GM12891 (cell line): ENCODE measurements at regions not wholly inside any gene's neighbourhood (a gene's known extent, or its start where the extent isn't known, plus 50 kb on each side); places are given as distances from the start of the nearest gene placed in this dataset.

ENCODE experiments used
- DNase-seq: peaks from one replicate; pipeline ENCODE4 v3.0.0; 2011; ENCODE audit warnings: low spot score; ENCODE audit not compliant: insufficient read length
- FAIRE-seq: peaks from 2 replicates; lab custom pipeline; 2011; peaks lifted over from hg19 to GRCh38; lab: Jason Lieb, UNC
- PAX5 ChIP-seq: IDR thresholded peaks from 2 replicates; pipeline ENCODE4 v1.6.1; 2011; ENCODE audit warnings: low read length, moderate library complexity, mild to moderate bottlenecking; ENCODE audit not compliant: insufficient read depth, severe bottlenecking
- POLR2A ChIP-seq: IDR thresholded peaks from 2 replicates; pipeline ENCODE4 v1.6.1; 2011; ENCODE audit warnings: low read depth, low read length, control low read depth
- POLR2AphosphoS5 ChIP-seq: IDR thresholded peaks from 2 replicates; pipeline ENCODE4 v1.6.1; 2011; ENCODE audit warnings: low read depth, low read length, control low read depth
- POU2F2 ChIP-seq: IDR thresholded peaks from 2 replicates; pipeline ENCODE4 v1.6.1; 2011; ENCODE audit warnings: low read depth, mild to moderate bottlenecking, control low read depth, low read length, moderate library complexity
- SPI1 ChIP-seq: IDR thresholded peaks from 2 replicates; pipeline ENCODE4 v1.6.1; 2011; ENCODE audit warnings: low read depth, low read length, control low read depth
- TAF1 ChIP-seq: IDR thresholded peaks from 2 replicates; pipeline ENCODE4 v1.6.1; 2011; ENCODE audit warnings: low read depth, low read length, control low read depth

DNA sequence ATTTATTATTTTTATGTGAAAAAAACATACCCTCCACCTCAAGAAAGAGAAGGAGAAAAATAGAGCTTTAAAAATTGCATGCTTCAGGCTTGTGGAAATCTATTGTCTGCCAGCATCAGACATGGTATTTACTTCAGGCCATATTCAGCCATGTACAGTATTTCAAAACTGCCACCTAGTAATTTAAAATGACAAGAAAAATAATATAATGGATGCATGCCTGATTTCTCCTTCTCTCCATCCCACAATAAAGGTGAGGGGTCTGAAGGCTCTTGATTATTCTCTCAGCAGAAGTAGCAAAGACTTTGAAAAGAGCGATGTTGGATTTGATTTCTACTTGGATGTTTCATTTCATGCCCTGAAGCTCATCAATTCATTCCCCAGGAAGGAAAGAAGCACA is 250.7 kb downstream of the TBC1D4 start:
- TF ChIP-seq POU2F2 = no peak
- no peak for TF ChIP-seq SPI1
- TF ChIP-seq POLR2A = no peak
- TF ChIP-seq PAX5 = no peak
- no peak for TF ChIP-seq TAF1
- no peak for TF ChIP-seq POLR2AphosphoS5
- FAIRE-seq = no peak

DNA sequence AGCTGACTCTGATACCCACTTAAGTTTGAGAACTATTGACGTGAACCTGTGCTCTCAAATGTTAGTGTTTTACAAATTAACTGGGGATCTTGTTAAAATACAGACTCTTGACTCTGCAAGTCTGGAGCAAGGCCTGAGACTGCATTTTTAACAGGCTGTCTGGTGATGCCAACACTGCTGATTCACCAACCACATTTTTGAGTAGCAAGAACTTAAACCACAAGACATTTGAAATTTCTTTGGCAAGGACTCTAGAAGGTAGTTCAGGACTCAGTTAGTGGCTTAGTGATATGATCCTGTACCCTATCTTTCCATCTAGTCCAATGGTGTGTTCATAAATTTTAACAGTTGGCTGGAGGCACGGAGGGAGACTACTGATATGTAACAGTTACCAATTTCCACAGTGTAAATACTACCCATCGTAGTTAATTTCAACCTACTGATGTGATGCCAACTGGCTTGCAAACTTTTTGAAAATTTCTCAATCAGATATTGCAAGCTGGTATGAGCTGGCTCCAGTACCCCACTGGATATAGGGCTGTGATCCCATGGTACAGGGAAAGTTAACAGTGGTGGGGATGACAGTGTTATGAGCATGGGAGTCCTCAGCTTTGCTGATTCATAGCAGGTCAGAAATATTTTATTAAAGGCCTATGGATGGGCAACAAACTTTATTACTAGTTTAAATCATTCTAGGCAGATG is 255.1 kb downstream of the TBC1D4 start:
- TF ChIP-seq TAF1 (no peak), POLR2A (no peak), POU2F2 (no peak), PAX5 (no peak), SPI1 (no peak), POLR2AphosphoS5 (no peak)
- no peak for FAIRE-seq
- DNase-seq = no peak

More for the DNA sequence above, 250.7 kb downstream of the TBC1D4 start:
- no peak for DNase-seq

DNA sequence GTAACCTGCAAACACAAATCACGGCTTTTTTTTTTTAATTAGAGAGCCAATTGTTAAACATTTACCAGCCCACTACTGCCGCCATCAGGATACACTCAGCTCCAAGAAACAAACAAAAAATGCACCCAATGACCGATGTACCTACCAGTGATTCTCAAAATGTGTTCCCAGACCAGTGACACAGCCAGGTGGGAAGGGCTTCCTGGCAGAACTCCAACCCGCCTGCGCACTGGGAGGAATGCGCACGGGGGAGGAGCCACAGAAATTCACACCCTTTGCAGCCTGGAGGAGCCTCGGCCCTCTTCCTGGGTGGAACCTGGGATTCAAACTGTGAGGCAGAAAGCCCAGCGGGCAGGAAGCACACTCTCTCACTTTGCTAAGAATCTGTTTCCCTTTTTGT is 255.9 kb downstream of the TBC1D4 start:
- TF ChIP-seq POLR2AphosphoS5 (no peak), TAF1 (no peak), SPI1 (no peak), POLR2A (no peak), POU2F2 (no peak), PAX5 (no peak)
- DNase-seq (no peak), FAIRE-seq (no peak)

DNA sequence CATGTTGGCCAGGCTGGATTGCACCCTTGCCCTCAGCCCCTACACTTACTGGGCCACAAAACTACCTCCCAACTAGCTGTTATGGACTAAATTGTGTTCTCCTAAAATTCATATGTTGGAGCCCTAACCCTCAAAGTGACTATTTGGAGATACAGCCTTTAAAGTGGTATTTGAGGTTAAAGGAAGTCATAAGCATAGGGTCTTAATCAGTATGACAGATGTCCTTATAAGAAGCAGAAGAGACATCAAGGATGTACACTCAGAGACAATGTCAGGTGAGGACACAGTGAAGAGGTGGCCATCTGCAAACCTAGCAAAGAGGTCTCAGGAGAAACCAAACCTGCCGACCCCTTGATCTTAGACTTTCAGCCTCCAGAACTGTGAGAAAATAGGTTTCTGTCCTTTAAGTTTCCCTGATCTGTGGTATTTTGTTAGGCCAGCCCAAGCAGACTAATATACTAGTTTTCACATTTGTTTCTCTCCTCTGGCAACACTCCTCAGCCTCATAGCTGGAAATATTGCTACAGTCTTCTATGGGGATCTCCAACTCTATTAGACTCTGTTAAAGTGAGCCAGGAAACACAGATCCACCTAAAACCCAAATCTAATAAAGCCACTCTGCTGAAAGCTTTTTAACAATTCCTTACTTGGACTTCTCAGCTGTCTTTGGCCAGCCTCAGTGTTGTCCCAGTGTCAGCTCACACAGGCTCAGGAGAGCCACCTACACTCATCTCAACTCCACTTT is 256.5 kb downstream of the TBC1D4 start:
- no peak for TF ChIP-seq PAX5
- no peak for TF ChIP-seq SPI1
- no peak for TF ChIP-seq POLR2AphosphoS5
- TF ChIP-seq POU2F2 = no peak
- no peak for TF ChIP-seq TAF1
- TF ChIP-seq POLR2A = no peak
- DNase-seq = no peak
- FAIRE-seq = no peak

DNA sequence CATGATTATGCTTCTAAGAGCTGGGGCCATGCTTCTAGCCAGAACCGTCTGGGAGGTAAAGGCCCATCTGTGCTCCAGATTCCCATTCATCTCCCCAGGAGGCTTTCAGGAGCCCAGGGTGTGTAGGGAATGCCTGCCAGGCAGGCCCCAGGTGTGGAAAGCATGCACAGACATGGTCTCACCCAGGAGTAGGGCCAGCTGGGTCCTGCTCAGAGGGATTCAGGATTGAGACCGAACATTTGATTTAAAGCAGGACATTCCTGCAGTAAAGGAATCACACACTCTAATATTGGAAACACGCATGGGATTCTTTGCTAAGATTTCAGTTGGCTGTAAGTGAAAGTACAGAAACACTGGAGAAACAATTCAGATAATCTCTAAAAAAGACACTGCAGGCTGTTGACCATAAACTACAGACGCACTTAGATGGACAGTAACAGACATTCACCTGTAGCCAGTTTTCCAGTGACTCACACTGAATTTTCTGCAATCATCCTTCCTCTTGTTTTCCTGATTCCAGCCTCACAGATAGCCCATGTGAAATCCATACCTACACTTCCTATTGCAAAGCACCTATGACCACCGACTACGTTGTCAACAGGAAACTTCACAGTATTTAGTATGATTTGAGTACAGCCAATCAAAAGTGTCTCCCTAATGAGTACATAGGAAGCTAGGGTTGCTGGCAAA is 257.8 kb downstream of the TBC1D4 start:
- DNase-seq (no peak), FAIRE-seq (no peak)

DNA sequence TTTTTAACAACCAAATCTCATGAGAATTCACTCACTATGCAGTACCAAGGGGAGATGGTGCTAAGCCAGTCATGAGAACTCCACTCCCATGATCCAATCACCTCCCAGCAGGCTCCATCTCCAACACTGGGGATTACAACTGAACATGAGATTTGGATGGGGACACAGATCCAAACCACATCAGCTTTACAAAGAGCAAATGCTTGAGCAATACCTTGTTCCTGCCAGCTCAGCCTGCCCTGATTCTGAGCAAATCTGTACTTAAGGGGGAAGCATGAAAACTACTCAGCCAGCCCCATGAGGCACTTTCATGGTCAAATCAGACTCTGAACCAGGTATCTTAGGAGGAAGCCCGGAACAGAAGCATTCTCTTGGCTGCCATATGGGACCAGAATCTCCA is 259.9 kb downstream of the TBC1D4 start:
- TF ChIP-seq SPI1 (no peak), POLR2A (no peak), POLR2AphosphoS5 (no peak), PAX5 (no peak), POU2F2 (no peak), TAF1 (no peak)
- FAIRE-seq = no peak
- DNase-seq = no peak

More for the DNA sequence above, 257.8 kb downstream of the TBC1D4 start:
- TF ChIP-seq POLR2AphosphoS5 = no peak
- no peak for TF ChIP-seq POU2F2
- no peak for TF ChIP-seq TAF1
- TF ChIP-seq POLR2A = no peak
- TF ChIP-seq PAX5 = no peak
- no peak for TF ChIP-seq SPI1

DNA sequence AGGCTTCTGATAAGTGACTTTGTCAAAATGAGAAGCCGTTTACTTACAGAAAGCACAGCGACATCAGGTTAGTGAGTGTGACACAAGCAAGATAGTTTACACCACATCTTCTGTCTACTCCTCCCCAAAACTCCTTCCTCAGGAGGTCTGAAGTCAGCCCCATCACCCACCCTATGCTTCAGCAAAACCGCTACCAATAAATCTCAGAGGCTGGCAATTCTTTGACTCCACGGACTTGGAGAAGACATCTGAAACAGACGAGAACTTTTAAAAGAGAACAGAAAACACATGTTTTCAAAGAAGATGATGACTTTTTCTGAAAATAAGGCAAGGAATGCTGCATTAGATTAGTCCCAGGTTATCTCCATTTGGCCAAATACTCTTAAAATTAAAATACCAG is 261.1 kb downstream of the TBC1D4 start:
- FAIRE-seq (no peak), DNase-seq (no peak)
- no peak for TF ChIP-seq SPI1
- TF ChIP-seq TAF1 = no peak
- TF ChIP-seq PAX5 = no peak
- TF ChIP-seq POLR2AphosphoS5 = no peak
- no peak for TF ChIP-seq POLR2A
- no peak for TF ChIP-seq POU2F2

DNA sequence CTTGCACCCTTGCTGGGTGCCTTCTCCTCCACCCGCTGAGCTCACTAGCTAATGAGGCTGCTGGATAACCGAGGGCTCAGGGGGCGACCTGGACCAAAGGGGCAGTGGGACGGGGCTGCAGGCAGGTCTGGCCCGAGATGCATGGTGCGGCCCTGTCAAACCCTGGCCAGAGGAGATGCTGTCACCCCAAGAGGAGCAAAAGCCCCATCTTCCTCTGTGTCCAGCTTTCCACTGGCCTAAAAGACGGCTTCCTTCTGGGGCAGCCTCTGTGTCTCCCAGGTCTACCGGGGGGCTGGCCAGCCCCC is 261.8 kb downstream of the TBC1D4 start:
- FAIRE-seq (no peak), DNase-seq (no peak)
- TF ChIP-seq TAF1 (no peak), POU2F2 (no peak), PAX5 (no peak)

DNA sequence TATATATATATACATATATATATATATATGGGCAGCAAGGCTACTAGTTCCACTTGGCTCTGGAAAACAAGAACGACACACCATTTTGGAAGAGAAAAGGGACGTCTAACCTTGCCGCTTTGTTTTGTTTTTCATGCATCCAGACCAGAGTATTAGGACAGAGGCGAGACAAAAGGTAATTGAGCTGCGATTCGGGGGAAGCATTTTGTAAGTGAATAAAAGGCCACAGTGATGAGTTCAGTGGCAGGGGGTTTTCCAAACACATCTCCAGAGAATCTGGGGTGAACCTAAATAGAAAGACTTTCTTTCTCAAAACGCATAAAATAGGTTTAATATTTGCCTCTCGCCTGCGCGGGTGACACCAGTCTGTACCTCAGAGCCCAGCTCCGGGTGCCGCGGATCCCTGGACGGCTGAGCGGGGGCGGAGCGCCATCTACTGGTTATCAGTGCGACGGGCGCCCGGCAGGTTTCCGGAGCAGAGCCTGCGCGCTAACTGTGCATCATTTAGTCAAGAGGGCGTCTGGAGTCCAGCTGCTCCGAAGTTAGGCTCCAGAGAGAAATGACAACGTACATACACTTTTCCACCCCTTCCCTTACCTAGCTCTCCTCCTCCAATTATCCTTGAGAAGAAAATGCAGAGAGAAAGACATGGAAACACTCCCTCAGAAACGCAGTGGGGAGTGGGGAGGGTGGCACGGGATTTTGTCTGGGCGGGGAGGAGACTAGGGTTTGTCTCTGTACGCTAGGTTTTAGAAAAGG is 262.3 kb downstream of the TBC1D4 start:
- FAIRE-seq (peak; percentile 75), DNase-seq (peak; percentile 77)
- TF ChIP-seq SPI1 (no peak), PAX5 (no peak), POLR2AphosphoS5 (no peak), POLR2A (no peak), POU2F2 (no peak), TAF1 (no peak)
